K562 (cell line): ENCODE measurements at regions not wholly inside any gene's neighbourhood (a gene's known extent, or its start where the extent isn't known, plus 50 kb on each side); places are given as distances from the start of the nearest gene placed in this dataset.
"Not testable (repeated sequence)": the region's sequence is repeated elsewhere in the genome, so short reads cannot be mapped to it uniquely, and the experiment has no call there.

Experiments
- ATAC-seq: fragments of 200-7000 bp; cut with Tn5 transposase; 3 replicates; pipeline ENCODE4 v1.9.1; 2020; ENCODE audit warnings: moderate library complexity
- BruUV-seq: library from RNA; stranded (reverse); fragments of 400-500 nt; replicated peaks from 2 replicates; lab custom pipeline; 2021; lab: Mats Ljungman, UMichigan
- CTCF ChIA-PET: fragments of 300-600 bp; formaldehyde crosslinking; extraction: SDS; loops from one replicate; lab custom pipeline; 2021; ENCODE audit warnings: low intra/inter-chr PET ratio; lab: Yijun Ruan, JAX
- POLR2A ChIA-PET: fragments of 300-600, 350-650 bp; sonication (Branson Sonifier 250); formaldehyde crosslinking; extraction: SDS; loops from one replicate; lab custom pipeline; 2021; ENCODE audit warnings: antibody characterized with exemption, inconsistent platforms; lab: Yijun Ruan, JAX
- DNase-seq, 4 experiments: peaks; one replicate each; pipeline versions ENCODE4 v3.0.0 to v3.0.0-alpha.2; 2011 to 2018; ENCODE audit warnings: low spot score in 3 of 4, mixed read lengths in 3 of 4; ENCODE audit errors: extremely low read depth in 1 of 4
- FAIRE-seq: peaks from 2 replicates; lab custom pipeline; 2011; peaks lifted over from hg19 to GRCh38; lab: Jason Lieb, UNC
- H2AFZ ChIP-seq: 2 replicates; pipeline ENCODE4 v1.6.0; 2011; ENCODE audit warnings: low read depth, low read length, control low read depth, inconsistent platforms
- H3K27ac ChIP-seq: fragments of 200-600 bp; 3 replicates; pipeline ENCODE4 v1.8.0; 2011; ENCODE audit warnings: low read depth, mild to moderate bottlenecking, control low read depth, inconsistent platforms, low read length, moderate library complexity, mixed read lengths; ENCODE audit errors: extremely low read depth
- H3K27me3 ChIP-seq, 2 experiments: fragments of 300-600 bp in 1 of 2; 2 replicates in 1 of 2; 3 replicates in 1 of 2; pipeline versions ENCODE4 v1.6.0 to v1.8.0; 2011; ENCODE audit warnings: inconsistent platforms in 2 of 2, low read length in 2 of 2, mild to moderate bottlenecking in 1 of 2, mixed read lengths in 1 of 2, moderate library complexity in 1 of 2; ENCODE audit not compliant: control insufficient read depth in 2 of 2, insufficient read depth in 2 of 2
- H3K36me3 ChIP-seq: fragments of 300-600 bp; 3 replicates; pipeline ENCODE4 v1.8.0; 2011; ENCODE audit warnings: mild to moderate bottlenecking, low read length, inconsistent platforms; ENCODE audit not compliant: control insufficient read depth, insufficient read depth
- H3K4me1 ChIP-seq, 2 experiments: fragments of 200-600 bp in 1 of 2; replicated peaks in 1 of 2; 2 replicates in 1 of 2; 3 replicates in 1 of 2; pipeline versions ENCODE4 v1.5.1 to v1.8.0; 2011; ENCODE audit warnings: inconsistent platforms in 2 of 2, low read length in 2 of 2, mild to moderate bottlenecking in 1 of 2, mixed read lengths in 1 of 2, moderate library complexity in 1 of 2; ENCODE audit not compliant: control insufficient read depth in 2 of 2, insufficient read depth in 2 of 2
- H3K4me2 ChIP-seq: 2 replicates; pipeline ENCODE4 v1.6.1; 2011; ENCODE audit warnings: low read length, control low read depth, inconsistent platforms, mixed read lengths; ENCODE audit not compliant: insufficient read depth
- H3K4me3 ChIP-seq: fragments of 200-600 bp; sonication (generic), shearing (Covaris generic); 2 replicates; pipeline ENCODE4 v1.5.1; 2016; ENCODE audit warnings: control low read depth, inconsistent platforms
- H3K79me2 ChIP-seq: fragments of 200-600 bp; 3 replicates; pipeline ENCODE4 v1.8.0; 2011; ENCODE audit warnings: low read length, inconsistent platforms; ENCODE audit not compliant: control insufficient read depth, insufficient read depth
- H3K9ac ChIP-seq, 2 experiments: 2 replicates each; pipeline versions ENCODE4 v1.6.0 to v1.6.1; 2011; ENCODE audit warnings: low read depth in 2 of 2, low read length in 2 of 2, control low read depth in 1 of 2, inconsistent platforms in 1 of 2, mild to moderate bottlenecking in 1 of 2, mixed read lengths in 1 of 2; ENCODE audit not compliant: insufficient read depth in 1 of 2
- H3K9me1 ChIP-seq: one replicate; pipeline ENCODE4 v1.6.0; 2011; ENCODE audit warnings: inconsistent platforms, mild to moderate bottlenecking, low read length, moderate library complexity; ENCODE audit not compliant: control insufficient read depth, insufficient read depth
- H3K9me3 ChIP-seq: replicated peaks from 2 replicates; pipeline ENCODE4 v1.5.1; 2011; ENCODE audit warnings: low read depth, low read length, inconsistent platforms; ENCODE audit not compliant: control insufficient read depth, insufficient read depth
- H4K20me1 ChIP-seq: replicated peaks from 2 replicates; pipeline ENCODE4 v1.6.1; 2011; ENCODE audit warnings: low read length, inconsistent platforms, mixed read lengths; ENCODE audit not compliant: control insufficient read depth, insufficient read depth
- ARID1B ChIP-seq: fragments of 450-650 bp; IDR thresholded peaks from 2 replicates; pipeline ENCODE4 v1.6.1; 2016; ENCODE audit warnings: antibody characterized with exemption, mild to moderate bottlenecking, inconsistent platforms
- BHLHE40 ChIP-seq: IDR thresholded peaks from 2 replicates; pipeline ENCODE4 v1.6.1; 2011; ENCODE audit warnings: low read length, improper control_type of control experiment
- C11orf30 ChIP-seq: fragments of 450-650 bp; IDR thresholded peaks from 2 replicates; pipeline ENCODE4 v1.6.1; 2016; ENCODE audit warnings: low read depth, mild to moderate bottlenecking
- DPF2 ChIP-seq: fragments of 450-650 bp; IDR thresholded peaks from 2 replicates; pipeline ENCODE4 v1.6.1; 2016
- FOS ChIP-seq: IDR thresholded peaks from 3 replicates; pipeline ENCODE4 v1.6.1; 2011; ENCODE audit not compliant: insufficient read length; ENCODE audit errors: extremely low read depth
- FOSL1 ChIP-seq: fragments of 200-800 bp; sonication (Bioruptor generic); conservative IDR thresholded peaks from 2 replicates; pipeline ENCODE4 v1.6.1; 2016; ENCODE audit warnings: missing genetic modification characterization, missing compliant biosample characterization
- JUN ChIP-seq, 2 experiments: sonication (generic) in 1 of 2; formaldehyde crosslinking in 1 of 2; IDR thresholded peaks; 2 replicates each; pipeline versions ENCODE4 v1.6.1 to v1.8.0; 2012 to 2022; ENCODE audit warnings: borderline replicate concordance in 2 of 2, mild to moderate bottlenecking in 2 of 2, improper control_type of control experiment in 1 of 2, low read depth in 1 of 2, low read length in 1 of 2, missing genetic modification reagents in 1 of 2
- JUNB ChIP-seq: fragments of 450-650 bp; formaldehyde crosslinking; conservative IDR thresholded peaks from 2 replicates; pipeline ENCODE4 v1.4.0; 2020; ENCODE audit warnings: mild to moderate bottlenecking
- JUND ChIP-seq, 2 experiments: IDR thresholded peaks; 2 replicates in 1 of 2; 3 replicates in 1 of 2; pipeline ENCODE4 v1.6.1; 2011; ENCODE audit warnings: borderline replicate concordance in 2 of 2, low read depth in 2 of 2, low read length in 2 of 2, improper control_type of control experiment in 1 of 2, missing biosample characterization in 1 of 2, missing genetic modification characterization in 1 of 2, missing genetic modification reagents in 1 of 2
- MAFG ChIP-seq: fragments of 450-650 bp; conservative IDR thresholded peaks from 2 replicates; pipeline ENCODE4 v1.6.1; 2016; ENCODE audit warnings: missing genetic modification characterization, missing compliant biosample characterization
- NFE2 ChIP-seq: IDR thresholded peaks from 2 replicates; pipeline ENCODE4 v1.6.1; 2014; ENCODE audit warnings: antibody characterized with exemption, low read depth
- NFIC ChIP-seq: fragments of 450-650 bp; IDR thresholded peaks from 2 replicates; pipeline ENCODE4 v1.6.1; 2017; ENCODE audit warnings: mild to moderate bottlenecking, inconsistent platforms
- SMARCA4 ChIP-seq: fragments of 450-650 bp; IDR thresholded peaks from 2 replicates; pipeline ENCODE4 v1.6.1; 2016
- SMARCC2 ChIP-seq: fragments of 450-650 bp; IDR thresholded peaks from 2 replicates; pipeline ENCODE4 v1.6.1; 2017; ENCODE audit warnings: antibody characterized with exemption, moderate library complexity, mild to moderate bottlenecking, low read depth
- SMARCE1 ChIP-seq: fragments of 450-650 bp; IDR thresholded peaks from 2 replicates; pipeline ENCODE4 v1.7.1; 2016; ENCODE audit warnings: mild to moderate bottlenecking
- TRIM24 ChIP-seq, 2 experiments: fragments of 450-650 bp; IDR thresholded peaks; 2 replicates each; pipeline ENCODE4 v1.6.1; 2016
- WGBS: fragments of 100-300 bp; shearing (Covaris generic); methylation state at CpG from one replicate; pipeline ENCODE4 v1.1.6; 2016; ENCODE audit warnings: low coverage, mixed read lengths; ENCODE audit not compliant: insufficient coverage; ENCODE audit errors: missing lambda C conversion rate; 5-methylcytosine and 5-hydroxymethylcytosine counted together
- in situ Hi-C: fragments of 300-500 bp; cut with MboI; formaldehyde crosslinking; loops from 4 replicates; pipeline ENCODE4 v1.15.0; 2018; ENCODE audit warnings: inconsistent platforms, mixed read lengths
- intact Hi-C: fragments of 100-400 bp; cut with micrococcal nuclease; formaldehyde crosslinking; loops from 2 replicates; pipeline ENCODE4 v1.14.2; 2022
- TF ChIP-seq, protein P1 (sequence below), 2 experiments: fragments of 450-650 bp in 1 of 2; sonication (generic) in 1 of 2; formaldehyde crosslinking in 1 of 2; IDR thresholded peaks in 1 of 2; conservative IDR thresholded peaks in 1 of 2; 2 replicates each; pipeline versions ENCODE4 v1.6.1 to v1.8.1; 2016 to 2023; ENCODE audit warnings: mild to moderate bottlenecking in 2 of 2, moderate library complexity in 2 of 2, inconsistent platforms in 1 of 2, missing genetic modification reagents in 1 of 2

GRCh38 chr2:91766349-91767048 lies 3075.0 kb downstream of the RPIA start:
- TF ChIP-seq NFE2, result peak; percentile 45; the same call in 1 of the 2 replicates
- 0 out of 2 replicates have a peak, but pooled peaks have one; percentile 20 for TF ChIP-seq BHLHE40
- TF ChIP-seq MAFG, result peak; percentile 20; the same call in 1 of the 2 replicates
- TF ChIP-seq, protein P1, sequence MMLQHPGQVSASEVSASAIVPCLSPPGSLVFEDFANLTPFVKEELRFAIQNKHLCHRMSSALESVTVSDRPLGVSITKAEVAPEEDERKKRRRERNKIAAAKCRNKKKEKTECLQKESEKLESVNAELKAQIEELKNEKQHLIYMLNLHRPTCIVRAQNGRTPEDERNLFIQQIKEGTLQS (IDR thresholded peaks at IDR 0.05), result peak; percentile 91
- TF ChIP-seq, protein P1 (CRISPR knock-in tag; conservative IDR thresholded peaks at IDR 0.05), result 0 out of 2 replicates have a peak, but pooled peaks have one; percentile 45
- TF ChIP-seq C11orf30, result peak; percentile 29; the same call in 1 of the 2 replicates
- peak; percentile 84 for TF ChIP-seq DPF2
- TF ChIP-seq ARID1B, result peak; percentile 81
- TF ChIP-seq JUNB (CRISPR knock-in tag), result 0 out of 2 replicates have a peak, but pooled peaks have one; percentile 19
- peak; percentile 23 for TF ChIP-seq FOS
- TF ChIP-seq SMARCE1, result peak; percentile 86
- peak; percentile 92 for TF ChIP-seq NFIC
- peak; percentile 90 for TF ChIP-seq JUND (IDR thresholded peaks at IDR 0.05; ENCODE audit: borderline replicate concordance, low read depth, low read length)
- peak; percentile 88; the same call in 2 of the 3 replicates for TF ChIP-seq JUND (tag; IDR thresholded peaks at IDR 0.05; ENCODE audit: borderline replicate concordance, low read depth, low read length)
- TF ChIP-seq SMARCA4, result peak; percentile 81
- peak in 1 of 2 experiments; percentile 28; a peak in 1 of 4 replicates for TF ChIP-seq TRIM24 (IDR thresholded peaks at IDR 0.05)
- TF ChIP-seq SMARCC2, result 0 out of 2 replicates have a peak, but pooled peaks have one; percentile 49
- peak; percentile 74 for TF ChIP-seq JUN (IDR thresholded peaks at IDR 0.05; ENCODE audit: borderline replicate concordance, low read depth, low read length)
- H3K4me3 ChIP-seq; in situ Hi-C loops; H3K9ac ChIP-seq; BruUV-seq; H3K27me3 ChIP-seq; H3K9me1 ChIP-seq; H4K20me1 ChIP-seq; H3K79me2 ChIP-seq; H3K36me3 ChIP-seq; POLR2A ChIA-PET; H3K4me1 ChIP-seq; H2AFZ ChIP-seq; intact Hi-C loops; CTCF ChIA-PET; H3K9me3 ChIP-seq; H3K27ac ChIP-seq; H3K4me2 ChIP-seq; TF ChIP-seq JUN (CRISPR knock-in tag; IDR thresholded peaks at IDR 0.05; ENCODE audit: borderline replicate concordance): not testable (repeated sequence)
- peak; percentile 86 for TF ChIP-seq FOSL1 (tag)
- 2% methylated on average over 6 of the region's 9 CpGs for WGBS
- peak; percentile 44 to 69 (median 54) for DNase-seq
- ATAC-seq, result peak; percentile 93
- peak; percentile 97 for FAIRE-seq

GRCh38 chr2:91768301-91768700 lies 3076.8 kb downstream of the RPIA start:
- DNase-seq, H3K4me1 ChIP-seq, H3K9ac ChIP-seq, H3K27me3 ChIP-seq, H3K79me2 ChIP-seq, H3K9me3 ChIP-seq, H3K4me2 ChIP-seq, CTCF ChIA-PET, in situ Hi-C loops, FAIRE-seq, H3K9me1 ChIP-seq, BruUV-seq, ATAC-seq, POLR2A ChIA-PET, H4K20me1 ChIP-seq, intact Hi-C loops, H3K4me3 ChIP-seq, H2AFZ ChIP-seq, H3K36me3 ChIP-seq, H3K27ac ChIP-seq: not testable (repeated sequence)
- 11% methylated on average over 1 of the region's 3 CpGs for WGBS
